ENCODE measurements at regions not wholly inside any gene's neighbourhood (a gene's known extent, or its start where the extent isn't known, plus 50 kb on each side); places are given as distances from the start of the nearest gene placed in this dataset.
"Not testable (repeated sequence)": the region's sequence is repeated elsewhere in the genome, so short reads cannot be mapped to it uniquely, and the experiment has no call there.

- H3K27ac ChIP-seq = no peak overlapping the region
- intact Hi-C loops (cut with DNase I) = no loop called here
- H3K4me1 ChIP-seq (replicated peaks) = no peaks in the 10 kb centered on the region
- no peaks in the 10 kb centered on the region for H3K36me3 ChIP-seq
- no peak for TF ChIP-seq POLR2A (IDR thresholded peaks at IDR 0.05)
- no peak for TF ChIP-seq CTCF (IDR thresholded peaks at IDR 0.05)
- TF ChIP-seq POLR2AphosphoS5 (IDR thresholded peaks at IDR 0.05) = no peak
- H3K9me3 ChIP-seq = no peaks in the 10 kb centered on the region
- DNase-seq (ENCODE audit: low spot score) = no peak
- no peak overlapping the region for H3K4me3 ChIP-seq
- WGBS = 81% methylated on average over 2 of the region's 2 CpGs
- no peaks in the 10 kb centered on the region for H3K27me3 ChIP-seq (replicated peaks; ENCODE audit: insufficient read depth)
These were observed 89.5 kb downstream of the ZNF467 start for GRCh38 chr7:149683898-149684297.

GRCh38 chr7:149683181-149683580, 90.2 kb downstream of the ZNF467 start:
- H3K4me1 ChIP-seq (replicated peaks) = no peaks in the 10 kb centered on the region
- no peaks in the 10 kb centered on the region for H3K27me3 ChIP-seq (replicated peaks; ENCODE audit: insufficient read depth)
- DNase-seq (ENCODE audit: low spot score) = no peak
- 26% methylated on average over 2 of the region's 2 CpGs for WGBS
- H3K27ac ChIP-seq = no peak overlapping the region
- no peaks in the 10 kb centered on the region for H3K36me3 ChIP-seq
- H3K9me3 ChIP-seq = no peaks in the 10 kb centered on the region
- H3K4me3 ChIP-seq = no peak overlapping the region
- intact Hi-C loops (cut with DNase I) = no loop called here
- TF ChIP-seq POLR2AphosphoS5 (IDR thresholded peaks at IDR 0.05) = no peak
- TF ChIP-seq POLR2A (IDR thresholded peaks at IDR 0.05) = no peak
- no peak for TF ChIP-seq CTCF (IDR thresholded peaks at IDR 0.05)

- intact Hi-C loops (cut with DNase I) = no loop called here
- no peak overlapping the region for H3K4me3 ChIP-seq
- H3K27me3 ChIP-seq (replicated peaks; ENCODE audit: insufficient read depth) = no peaks in the 10 kb centered on the region
- H3K27ac ChIP-seq = no peak overlapping the region
- H3K9me3 ChIP-seq = no peaks in the 10 kb centered on the region
- H3K36me3 ChIP-seq = no peaks in the 10 kb centered on the region
- DNase-seq (ENCODE audit: low spot score) = no peak
- H3K4me1 ChIP-seq (replicated peaks) = no peaks in the 10 kb centered on the region
- TF ChIP-seq POLR2AphosphoS5 (IDR thresholded peaks at IDR 0.05) (no peak), CTCF (IDR thresholded peaks at IDR 0.05) (no peak), POLR2A (IDR thresholded peaks at IDR 0.05) (no peak)
These were observed 91.3 kb downstream of the ZNF467 start for GRCh38 chr7:149682038-149682437.

GRCh38 chr7:149681274-149681673, 92.1 kb downstream of the ZNF467 start:
- no peak for TF ChIP-seq CTCF (IDR thresholded peaks at IDR 0.05)
- no peaks in the 10 kb centered on the region for H3K36me3 ChIP-seq

GRCh38 chr7:149680331-149681025, 92.9 kb downstream of the ZNF467 start:
- TF ChIP-seq POLR2A (IDR thresholded peaks at IDR 0.05) = no peak
- TF ChIP-seq POLR2AphosphoS5 (IDR thresholded peaks at IDR 0.05) = no peak
- no peak for TF ChIP-seq CTCF (IDR thresholded peaks at IDR 0.05)
- intact Hi-C loops (cut with DNase I) = no loop called here

More at GRCh38 chr7:149681274-149681673, 92.1 kb downstream of the ZNF467 start:
- H3K9me3 ChIP-seq = no peaks in the 10 kb centered on the region
- DNase-seq (ENCODE audit: low spot score) = no peak
- no peak overlapping the region for H3K27ac ChIP-seq
- intact Hi-C loops (cut with DNase I) = no loop called here
- H3K4me1 ChIP-seq (replicated peaks) = no peaks in the 10 kb centered on the region
- no peaks in the 10 kb centered on the region for H3K27me3 ChIP-seq (replicated peaks; ENCODE audit: insufficient read depth)
- 12% methylated on average over 1 of the region's 1 CpG for WGBS
- H3K4me3 ChIP-seq = no peak overlapping the region

GRCh38 chr7:149674728-149675385, 98.5 kb downstream of the ZNF467 start:
- peak; percentile 8 for DNase-seq (ENCODE audit: low spot score)
- H3K36me3 ChIP-seq; H3K27me3 ChIP-seq (replicated peaks; ENCODE audit: insufficient read depth); H3K4me3 ChIP-seq; intact Hi-C loops (cut with DNase I); H3K4me1 ChIP-seq (replicated peaks); H3K9me3 ChIP-seq; H3K27ac ChIP-seq: not testable (repeated sequence)
- 73% methylated on average over 10 of the region's 10 CpGs for WGBS

More at GRCh38 chr7:149680331-149681025, 92.9 kb downstream of the ZNF467 start:
- no peak for DNase-seq (ENCODE audit: low spot score)
- H3K4me3 ChIP-seq = no peak overlapping the region
- H3K36me3 ChIP-seq = no peaks in the 10 kb centered on the region
- no peak overlapping the region for H3K27ac ChIP-seq
- 79% methylated on average over 2 of the region's 2 CpGs for WGBS
- H3K9me3 ChIP-seq = no peaks in the 10 kb centered on the region
- no peaks in the 10 kb centered on the region for H3K4me1 ChIP-seq (replicated peaks)
- H3K27me3 ChIP-seq (replicated peaks; ENCODE audit: insufficient read depth) = no peaks in the 10 kb centered on the region

All from prostate gland (tissue), 2 donors.